ENCODE measurements at regions not wholly inside any gene's neighbourhood (a gene's known extent, or its start where the extent isn't known, plus 50 kb on each side); places are given as distances from the start of the nearest gene placed in this dataset.
"Not testable (repeated sequence)": the region's sequence is repeated elsewhere in the genome, so short reads cannot be mapped to it uniquely, and the experiment has no call there.

DNA sequence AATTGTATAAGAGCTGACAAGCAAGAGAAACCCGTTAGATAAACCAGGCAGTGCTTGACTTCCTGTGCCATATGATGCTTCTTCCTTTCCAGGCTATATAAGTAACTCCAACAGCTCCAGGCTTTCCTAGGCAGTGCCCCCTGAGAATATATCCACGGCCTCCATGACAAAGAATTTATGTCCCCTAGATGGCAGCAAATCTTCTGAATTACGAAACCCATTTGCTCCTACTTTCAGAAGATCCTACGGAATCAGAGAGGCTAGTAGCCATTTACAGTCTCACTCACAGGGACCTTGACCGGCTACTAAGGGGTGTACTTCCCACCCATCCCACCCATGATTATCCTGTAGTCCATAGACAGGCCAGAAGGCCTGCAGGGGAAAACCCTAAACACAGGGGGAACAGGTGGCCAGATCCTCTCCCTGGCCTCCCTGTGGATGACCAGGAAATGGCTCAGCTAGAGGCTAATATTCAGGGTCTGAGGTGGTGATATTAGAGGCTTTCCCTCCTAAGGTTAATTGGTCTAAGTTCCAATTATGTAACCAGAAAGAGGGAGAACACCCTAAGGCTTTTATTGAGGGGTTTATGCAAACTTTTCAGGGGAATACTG is 77.2 kb upstream of the DCD start:
- Histone ChIP-seq H3K27me3 (peaks cover 0 to 4% of the 10 kb centered on the region in 2 donors), H3K4me3 (no peak overlapping the region), H3K9me3 (no peaks in the 10 kb centered on the region), H3K36me3 (no peaks in the 10 kb centered on the region), H3K27ac (no peak overlapping the region), H3K4me1 (no peaks in the 10 kb centered on the region)
- TF ChIP-seq, protein P1, sequence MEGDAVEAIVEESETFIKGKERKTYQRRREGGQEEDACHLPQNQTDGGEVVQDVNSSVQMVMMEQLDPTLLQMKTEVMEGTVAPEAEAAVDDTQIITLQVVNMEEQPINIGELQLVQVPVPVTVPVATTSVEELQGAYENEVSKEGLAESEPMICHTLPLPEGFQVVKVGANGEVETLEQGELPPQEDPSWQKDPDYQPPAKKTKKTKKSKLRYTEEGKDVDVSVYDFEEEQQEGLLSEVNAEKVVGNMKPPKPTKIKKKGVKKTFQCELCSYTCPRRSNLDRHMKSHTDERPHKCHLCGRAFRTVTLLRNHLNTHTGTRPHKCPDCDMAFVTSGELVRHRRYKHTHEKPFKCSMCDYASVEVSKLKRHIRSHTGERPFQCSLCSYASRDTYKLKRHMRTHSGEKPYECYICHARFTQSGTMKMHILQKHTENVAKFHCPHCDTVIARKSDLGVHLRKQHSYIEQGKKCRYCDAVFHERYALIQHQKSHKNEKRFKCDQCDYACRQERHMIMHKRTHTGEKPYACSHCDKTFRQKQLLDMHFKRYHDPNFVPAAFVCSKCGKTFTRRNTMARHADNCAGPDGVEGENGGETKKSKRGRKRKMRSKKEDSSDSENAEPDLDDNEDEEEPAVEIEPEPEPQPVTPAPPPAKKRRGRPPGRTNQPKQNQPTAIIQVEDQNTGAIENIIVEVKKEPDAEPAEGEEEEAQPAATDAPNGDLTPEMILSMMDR (IDR thresholded peaks at IDR 0.05) = no peak
- DNase-seq = no peak
- intact Hi-C loops (cut with DNase I; ENCODE audit: low total_unique reads) = no loop called here

DNA sequence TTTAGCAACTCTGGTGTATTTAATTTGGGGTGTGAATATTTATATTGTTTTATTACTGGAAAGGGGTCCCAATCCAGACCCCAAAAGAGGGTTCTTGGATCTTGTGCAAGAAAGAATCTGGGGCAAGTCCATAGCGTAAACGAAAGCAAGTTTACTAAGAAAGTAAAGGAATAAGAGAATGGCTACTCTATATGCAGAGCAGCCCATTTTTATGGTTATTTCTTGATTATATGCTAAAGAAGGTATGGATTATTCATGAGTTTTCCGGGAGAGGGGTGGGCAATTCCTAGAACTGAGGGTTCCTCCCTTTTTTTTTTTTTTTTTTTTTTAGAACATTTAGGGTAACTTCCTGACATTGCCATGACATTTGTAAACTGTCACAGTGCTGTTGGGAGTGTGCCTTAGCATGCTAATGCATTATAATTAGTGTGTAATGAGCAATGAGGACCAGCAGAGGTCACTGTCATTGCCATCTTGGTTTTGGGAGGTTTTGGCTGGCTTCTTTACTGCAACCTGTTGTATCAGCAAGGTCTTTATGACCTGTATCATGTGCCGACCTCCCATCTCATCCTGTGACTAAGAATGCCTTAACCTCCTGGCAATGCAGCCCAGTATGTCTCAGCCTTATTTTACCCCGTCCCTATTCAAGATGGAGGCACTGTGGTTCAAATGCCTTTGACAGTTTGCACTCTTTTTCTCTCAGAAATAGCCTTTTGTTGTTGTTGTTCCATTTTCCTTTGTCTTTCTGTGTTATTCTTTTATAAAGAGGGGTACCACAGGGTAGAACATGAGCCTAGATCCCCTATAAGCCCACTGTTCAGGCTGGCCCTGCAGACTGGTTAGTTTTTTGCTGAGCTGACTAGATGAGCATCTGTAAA is 75.5 kb upstream of the DCD start:
- H3K27me3 ChIP-seq = peaks cover 0 to 5% of the 10 kb centered on the region in 2 donors
- H3K9me3 ChIP-seq = no peaks in the 10 kb centered on the region
- DNase-seq = no peak
- H3K36me3 ChIP-seq = no peaks in the 10 kb centered on the region
- no peaks in the 10 kb centered on the region for H3K4me1 ChIP-seq
- intact Hi-C loops (cut with DNase I; ENCODE audit: low total_unique reads) = no loop called here
- H3K27ac ChIP-seq = no peak overlapping the region
- TF ChIP-seq, protein P1 (IDR thresholded peaks at IDR 0.05) = no peak
- H3K4me3 ChIP-seq = no peak overlapping the region

DNA sequence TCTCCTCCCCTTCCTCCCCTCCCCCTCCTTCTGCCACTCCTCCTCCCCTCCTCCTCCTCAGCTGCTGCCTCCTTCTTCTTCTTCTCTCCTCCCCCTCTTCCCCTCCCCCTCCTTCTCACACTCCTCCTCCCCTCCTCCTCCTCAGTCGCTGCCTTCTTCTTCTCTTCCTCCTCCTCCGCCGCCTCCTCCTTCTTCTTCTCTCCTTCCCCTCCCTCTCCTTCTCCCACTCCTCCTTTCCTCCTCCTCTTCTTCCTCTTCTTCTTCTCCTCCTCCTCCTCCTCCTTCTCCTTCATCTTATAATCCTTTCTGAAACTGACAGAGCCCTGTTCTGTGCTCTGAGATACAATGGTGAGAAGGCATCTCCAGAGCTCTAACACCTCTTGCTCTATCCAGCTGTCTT is 73.1 kb upstream of the DCD start:
- no peak for DNase-seq
- no peaks in the 10 kb centered on the region for H3K9me3 ChIP-seq
- H3K4me1 ChIP-seq = no peaks in the 10 kb centered on the region
- TF ChIP-seq, protein P1 (IDR thresholded peaks at IDR 0.05) = no peak
- H3K36me3 ChIP-seq = no peaks in the 10 kb centered on the region
- intact Hi-C loops (cut with DNase I; ENCODE audit: low total_unique reads) = no loop called here
- no peak overlapping the region for H3K4me3 ChIP-seq
- H3K27ac ChIP-seq = no peak overlapping the region
- peaks cover 0 to 5% of the 10 kb centered on the region in 2 donors for H3K27me3 ChIP-seq

DNA sequence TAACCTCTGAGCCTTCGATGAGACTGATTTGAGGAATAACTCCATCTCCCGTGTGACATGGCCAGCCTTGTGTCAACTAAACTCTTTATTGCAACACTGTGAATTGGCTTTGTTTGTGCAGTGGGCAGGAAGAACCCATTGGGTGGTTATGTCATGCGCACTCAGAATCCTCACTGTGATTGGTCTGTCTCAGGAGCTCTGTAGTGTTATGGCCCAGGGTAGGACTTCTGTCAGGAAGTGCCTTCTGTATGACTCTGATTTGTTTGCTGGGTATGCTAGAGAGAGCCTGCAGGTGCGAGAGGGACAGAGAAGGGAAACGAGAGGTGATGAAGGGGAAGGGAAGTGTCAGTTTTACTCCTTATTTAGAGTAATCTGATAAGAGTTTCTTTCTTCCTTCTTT is 71.5 kb upstream of the DCD start:
- DNase-seq = no peak
- Histone ChIP-seq H3K4me1 (no peaks in the 10 kb centered on the region), H3K9me3 (no peaks in the 10 kb centered on the region), H3K27ac (no peak overlapping the region), H3K36me3 (no peaks in the 10 kb centered on the region), H3K4me3 (no peak overlapping the region), H3K27me3 (peaks cover 0 to 12% of the 10 kb centered on the region in 2 donors)
- intact Hi-C loops (cut with DNase I; ENCODE audit: low total_unique reads) = no loop called here
- TF ChIP-seq, protein P1 (IDR thresholded peaks at IDR 0.05) = no peak

DNA sequence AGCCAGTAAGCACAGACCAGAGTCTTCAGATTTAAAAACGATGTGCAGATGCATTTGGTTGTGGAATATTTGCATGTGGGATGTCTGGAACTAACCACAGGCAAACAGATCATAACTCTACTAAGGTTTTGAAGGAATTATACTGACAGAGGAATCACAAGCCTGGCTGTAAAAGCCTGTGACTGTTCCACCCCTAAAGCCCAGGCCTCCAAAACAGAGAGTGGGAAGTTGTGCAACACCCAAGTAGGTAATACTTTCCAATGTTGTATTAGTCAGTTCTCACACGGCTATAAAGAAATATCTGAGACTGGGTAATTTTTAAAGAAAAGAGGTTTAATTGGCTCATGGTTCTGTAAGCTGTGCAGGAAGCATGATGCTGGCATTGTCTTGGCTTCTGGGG is 68.1 kb upstream of the DCD start:
- TF ChIP-seq, protein P1 (IDR thresholded peaks at IDR 0.05) = no peak
- Histone ChIP-seq H3K27me3 (peaks cover 0 to 13% of the 10 kb centered on the region in 2 donors), H3K27ac (no peak overlapping the region), H3K4me3 (no peak overlapping the region), H3K36me3 (no peaks in the 10 kb centered on the region), H3K4me1 (no peaks in the 10 kb centered on the region), H3K9me3 (no peaks in the 10 kb centered on the region)
- no peak for DNase-seq
- intact Hi-C loops (cut with DNase I; ENCODE audit: low total_unique reads) = no loop called here

DNA sequence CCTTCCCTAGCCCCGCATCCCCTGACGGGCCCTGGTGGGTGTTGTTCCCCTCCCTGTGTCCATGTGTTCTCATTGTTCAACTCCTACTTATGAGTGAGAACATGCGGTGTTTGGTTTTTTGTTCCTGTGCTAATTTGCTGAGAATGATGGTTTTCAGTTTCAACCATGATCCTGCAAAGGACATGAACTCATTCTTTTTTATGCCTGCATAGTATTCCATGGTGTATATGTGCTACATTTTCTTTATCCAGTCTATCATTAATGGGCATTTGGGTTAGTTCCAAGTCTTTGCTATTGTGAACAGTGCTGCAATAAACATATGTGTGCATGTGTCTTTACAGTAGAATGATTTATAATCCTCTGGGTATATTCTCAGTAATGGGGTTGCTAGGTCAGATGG is 65.7 kb upstream of the DCD start:
- H3K4me3 ChIP-seq; H3K4me1 ChIP-seq; intact Hi-C loops (cut with DNase I; ENCODE audit: low total_unique reads); H3K9me3 ChIP-seq; H3K27me3 ChIP-seq; H3K27ac ChIP-seq; DNase-seq; H3K36me3 ChIP-seq: not testable (repeated sequence)

Measured in tibial artery (tissue), 4 donors.